Stimulated activated CD8-positive, alpha-beta memory T cell treated with anti-CD3 and anti-CD28 coated beads, Interleukin-7, amount 100 ng/mL, for 4 hours (primary cell): ENCODE measurements at regions not wholly inside any gene's neighbourhood (a gene's known extent, or its start where the extent isn't known, plus 50 kb on each side); places are given as distances from the start of the nearest gene placed in this dataset.

Source experiments
- DNase-seq, 2 donors: peaks; one replicate each; pipeline ENCODE4 v3.0.0-alpha.2; 2020; ENCODE audit warnings: low read depth in 2 of 2

DNA sequence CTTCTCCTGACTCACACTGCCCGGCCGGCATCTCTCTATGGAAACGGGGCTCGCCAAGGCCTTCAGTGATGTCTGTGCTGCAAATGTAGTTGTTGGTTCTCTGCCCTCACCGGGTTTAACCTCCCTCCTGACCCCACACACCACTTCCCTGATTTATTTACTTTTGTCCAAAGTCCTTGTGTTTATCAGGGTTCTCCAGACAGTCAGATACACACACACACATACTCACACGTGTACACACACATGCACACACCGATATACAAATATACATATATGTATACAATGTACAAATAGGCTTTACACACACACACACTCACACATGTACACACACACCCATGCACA is 647.0 kb downstream of the BRD1 start:
- no peak for DNase-seq

DNA sequence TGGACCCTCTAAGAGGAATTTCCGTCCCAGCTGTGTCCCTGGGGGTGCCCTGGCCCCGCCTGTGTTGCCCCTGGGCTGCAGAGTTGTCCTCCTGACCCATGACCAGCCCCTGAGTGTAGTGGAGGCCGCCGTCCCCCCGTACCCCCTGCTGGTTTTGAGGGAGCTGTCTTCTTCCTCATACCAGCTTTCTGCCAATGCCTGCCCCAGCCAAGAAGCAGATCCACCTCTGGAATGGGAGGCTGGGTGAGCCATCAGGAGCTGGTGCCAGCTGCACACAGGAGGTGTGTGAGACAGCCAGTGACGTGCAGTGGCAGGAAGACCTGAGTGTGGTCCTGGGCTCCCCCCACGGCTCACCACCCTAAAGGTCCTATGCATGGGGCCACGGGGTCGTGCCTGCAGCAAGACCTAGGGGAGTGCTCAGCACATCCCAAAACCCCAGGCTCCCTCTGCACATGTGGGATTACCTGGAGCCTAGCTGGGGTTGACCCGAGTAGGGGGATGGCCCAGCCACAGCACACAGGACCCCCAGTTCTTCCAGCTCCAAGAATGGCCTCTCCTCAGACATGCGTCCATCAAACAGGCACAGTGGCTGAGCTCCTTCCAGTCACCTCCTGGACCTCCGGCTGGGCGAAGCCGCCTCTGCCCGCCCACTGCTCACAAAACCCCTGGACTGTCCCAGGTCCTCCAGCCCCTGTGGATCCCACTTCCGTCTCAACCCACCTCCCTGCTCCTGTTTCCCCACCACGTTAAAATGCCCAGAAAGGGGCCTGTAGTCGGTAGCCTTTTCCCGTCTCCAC is 647.6 kb downstream of the BRD1 start:
- DNase-seq, result no peak

DNA sequence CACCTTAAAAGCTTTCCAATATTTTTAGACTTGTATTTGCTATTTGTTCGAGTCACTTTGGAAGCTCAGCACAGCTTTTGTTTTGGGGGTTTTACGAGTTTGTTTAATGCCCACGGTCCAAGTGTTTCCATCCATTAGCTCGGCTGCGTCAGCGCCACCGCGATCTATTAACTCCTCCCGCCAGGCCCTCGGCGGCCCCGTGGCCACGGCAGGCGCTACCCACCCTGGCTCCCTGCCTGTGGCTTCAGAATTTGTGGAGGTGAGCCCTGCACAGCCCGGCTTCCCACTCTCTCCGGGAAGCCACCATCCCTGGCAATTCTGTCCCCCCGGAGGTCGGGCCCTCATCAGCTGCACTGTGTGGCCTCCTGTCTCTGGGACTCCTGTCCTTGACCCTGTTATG is 648.5 kb downstream of the BRD1 start:
- DNase-seq, result no peak

DNA sequence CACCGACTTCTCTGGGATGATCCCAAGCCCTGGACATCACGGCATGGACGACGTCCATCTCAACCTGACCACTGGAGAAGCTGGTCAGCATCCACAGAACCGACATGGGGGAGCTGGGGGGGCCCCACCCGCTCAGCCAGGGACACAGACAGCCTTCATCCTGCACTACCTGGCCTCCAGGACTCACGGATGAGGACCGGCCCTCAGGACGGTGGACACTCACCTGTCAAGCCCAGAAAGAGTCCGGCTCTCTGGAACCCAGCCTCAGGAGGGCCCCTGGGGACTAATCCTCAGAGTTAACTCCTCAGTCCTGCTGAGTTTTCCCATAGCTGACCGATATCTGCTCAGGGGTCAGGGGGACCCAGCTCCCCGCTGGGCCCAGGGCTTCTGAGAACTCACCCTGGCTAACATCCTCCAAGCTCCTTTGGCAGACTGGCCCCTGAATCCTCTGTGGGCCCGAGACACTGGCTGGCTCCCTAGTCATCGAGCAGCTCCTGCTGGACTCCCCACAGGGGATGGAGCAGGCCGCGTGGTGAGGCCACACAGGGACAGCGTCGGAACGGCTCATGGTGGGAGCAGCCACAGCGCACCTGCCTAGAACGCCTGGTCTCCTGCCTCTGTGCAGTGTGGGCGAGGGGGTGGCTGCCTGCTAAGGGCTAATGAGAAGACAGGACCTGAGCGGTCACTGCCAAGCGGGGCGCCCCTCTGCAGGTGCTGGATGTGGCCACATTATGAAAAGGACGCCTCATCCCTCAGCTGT is 649.2 kb downstream of the BRD1 start:
- no peak for DNase-seq

DNA sequence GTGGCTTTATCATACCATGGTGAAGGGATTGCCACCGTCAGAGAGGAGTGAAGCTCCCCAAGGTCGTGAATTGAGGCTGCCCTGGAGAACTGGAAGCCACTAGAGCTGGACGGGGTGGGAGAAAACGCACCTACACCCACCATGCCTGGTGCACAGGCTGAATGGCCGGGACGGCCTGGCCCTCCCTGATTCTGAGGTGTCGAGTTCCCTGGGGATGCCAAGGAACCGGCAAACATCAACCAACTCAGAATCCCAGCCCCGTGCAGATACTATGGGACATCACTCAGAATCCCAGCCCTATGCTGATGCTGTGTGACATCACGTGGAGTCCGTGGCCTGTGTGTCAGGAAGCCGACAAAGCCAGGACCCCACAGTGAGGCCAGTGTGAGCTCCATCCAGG is 650.0 kb downstream of the BRD1 start:
- no peak for DNase-seq

DNA sequence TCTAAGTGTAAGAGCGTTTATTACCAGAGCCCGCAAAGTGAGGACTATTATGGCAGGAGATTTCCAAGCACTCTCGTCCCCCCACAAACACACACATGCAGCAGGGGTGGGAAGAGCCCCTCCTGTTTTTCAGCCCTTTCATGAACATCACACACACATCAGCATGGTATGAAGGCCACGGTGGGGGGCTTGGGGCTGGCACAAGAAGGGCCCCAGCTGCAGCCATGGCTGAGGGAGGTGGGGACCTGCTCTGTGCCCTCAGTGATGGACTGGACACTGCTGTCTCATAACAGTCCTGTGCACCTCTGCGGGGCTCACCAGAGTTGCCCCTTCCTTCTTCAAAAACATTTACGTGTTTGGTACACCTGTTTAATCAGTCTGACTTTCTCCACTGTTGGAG is 650.7 kb downstream of the BRD1 start:
- DNase-seq, result no peak

DNA sequence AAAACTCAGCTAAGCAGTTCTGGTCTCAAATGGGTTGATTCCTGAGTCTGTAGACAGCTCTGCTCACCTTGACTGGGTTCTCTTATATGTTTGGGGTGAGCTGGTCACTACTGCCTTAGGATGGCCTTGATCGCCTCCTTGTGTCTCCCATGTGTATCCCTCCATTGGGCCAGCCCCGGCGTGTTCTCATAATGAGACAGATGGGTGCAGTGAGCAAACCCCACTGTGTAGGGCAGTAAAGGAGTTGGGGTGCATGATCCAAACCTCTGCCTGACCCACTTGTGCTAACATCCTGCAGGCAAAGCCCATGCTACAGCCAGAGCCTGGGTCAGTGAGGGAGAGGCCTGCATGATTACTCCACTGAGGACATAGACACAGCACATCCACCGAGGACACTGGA is 657.6 kb downstream of the BRD1 start:
- DNase-seq, result no peak

DNA sequence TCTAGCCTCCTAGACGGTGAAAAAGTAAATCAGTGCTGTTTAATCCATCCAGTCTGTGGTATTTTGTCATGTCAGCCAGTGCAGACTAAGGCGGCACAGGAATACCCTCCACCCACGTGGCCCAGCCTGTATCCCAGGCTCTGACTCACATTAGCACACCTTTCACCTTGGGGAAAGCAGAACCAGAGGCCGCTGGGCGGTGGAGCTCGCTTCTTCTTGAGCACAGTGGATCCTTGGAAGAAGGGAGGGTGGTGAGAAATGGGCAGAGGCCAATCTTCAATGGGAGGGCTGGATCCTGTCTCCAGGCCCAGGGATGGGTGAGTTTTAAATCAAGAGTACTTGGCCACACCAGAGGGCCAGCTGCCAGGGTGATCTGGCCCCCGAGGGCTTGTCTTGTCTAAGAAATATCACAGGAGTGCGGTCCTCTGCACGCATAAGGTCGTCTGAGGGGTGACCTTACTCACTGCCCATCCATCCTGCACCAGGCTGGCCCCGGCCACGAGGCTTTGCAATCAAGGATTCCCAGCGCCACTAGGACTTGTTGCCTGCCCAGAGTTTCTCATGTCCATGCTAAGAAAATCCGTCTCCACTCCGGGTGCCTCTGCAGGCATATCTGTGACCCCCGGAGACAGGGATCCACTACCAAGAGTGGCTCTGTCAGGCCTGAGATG is 658.5 kb downstream of the BRD1 start:
- DNase-seq, result no peak

DNA sequence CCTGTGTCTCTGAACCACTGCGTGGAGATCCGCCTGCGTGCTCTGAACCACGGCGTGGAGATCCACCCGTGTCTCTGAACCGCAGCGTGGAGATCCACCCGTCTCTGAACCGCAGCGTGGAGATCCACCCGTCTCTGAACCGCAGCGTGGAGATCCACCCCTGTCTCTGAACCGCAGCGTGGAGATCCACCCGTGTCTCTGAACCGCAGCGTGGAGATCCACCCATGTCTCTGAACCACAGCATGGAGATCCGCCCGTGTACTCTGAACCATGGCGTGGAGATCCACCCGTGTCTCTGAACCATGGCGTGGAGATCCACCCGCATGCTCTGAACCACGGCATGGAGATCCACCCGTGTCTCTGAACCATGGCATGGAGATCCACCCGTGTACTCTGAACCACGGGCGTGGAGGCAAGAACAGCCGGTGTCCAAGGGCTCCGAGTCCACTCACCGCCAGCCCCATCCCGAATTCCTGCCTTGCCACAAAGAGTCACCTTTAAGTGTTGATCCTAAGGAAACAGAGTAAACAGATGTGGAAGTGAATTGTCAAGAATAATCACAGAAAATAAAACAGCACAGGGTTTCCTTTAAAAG is 659.4 kb downstream of the BRD1 start:
- DNase-seq, result no peak

DNA sequence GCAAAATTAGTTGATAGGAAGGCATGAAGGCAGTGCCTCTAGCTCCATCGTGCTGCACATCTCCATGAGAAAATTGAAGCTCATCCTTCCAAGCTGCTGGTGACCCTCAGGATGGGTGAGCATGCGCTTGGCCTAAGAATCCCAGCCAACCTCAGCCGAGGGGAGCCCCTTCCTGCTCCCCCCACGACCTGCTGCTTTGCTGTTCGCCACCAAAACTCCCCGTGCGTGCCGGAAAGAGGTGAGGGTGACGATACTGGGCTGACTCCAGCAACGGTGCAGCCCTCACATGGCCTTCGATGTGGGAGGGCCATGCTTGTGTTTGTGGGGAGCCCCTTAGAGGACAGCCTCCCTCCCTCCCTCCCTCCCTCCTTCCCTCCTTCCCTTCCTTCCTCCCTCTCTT is 660.9 kb downstream of the BRD1 start:
- DNase-seq, result no peak

DNA sequence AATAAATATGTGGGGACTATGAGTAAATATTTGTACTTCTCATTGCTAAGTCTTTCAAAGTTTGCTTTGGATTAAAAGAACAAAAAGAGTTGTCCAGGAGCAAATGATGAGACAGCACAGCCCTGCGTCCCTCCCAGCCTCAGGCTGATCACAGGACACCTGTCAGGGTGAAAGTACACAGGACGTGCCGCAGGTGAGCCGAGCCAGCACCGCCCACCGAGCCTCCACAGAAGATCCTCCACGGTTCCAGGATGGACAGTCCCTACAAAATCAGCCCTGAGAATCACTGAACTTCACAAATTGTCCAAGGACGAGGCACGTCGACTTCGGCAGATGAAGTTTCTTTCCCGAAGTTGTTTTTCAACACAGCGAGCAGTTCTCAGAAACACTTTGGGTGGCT is 661.5 kb downstream of the BRD1 start:
- DNase-seq, result no peak

DNA sequence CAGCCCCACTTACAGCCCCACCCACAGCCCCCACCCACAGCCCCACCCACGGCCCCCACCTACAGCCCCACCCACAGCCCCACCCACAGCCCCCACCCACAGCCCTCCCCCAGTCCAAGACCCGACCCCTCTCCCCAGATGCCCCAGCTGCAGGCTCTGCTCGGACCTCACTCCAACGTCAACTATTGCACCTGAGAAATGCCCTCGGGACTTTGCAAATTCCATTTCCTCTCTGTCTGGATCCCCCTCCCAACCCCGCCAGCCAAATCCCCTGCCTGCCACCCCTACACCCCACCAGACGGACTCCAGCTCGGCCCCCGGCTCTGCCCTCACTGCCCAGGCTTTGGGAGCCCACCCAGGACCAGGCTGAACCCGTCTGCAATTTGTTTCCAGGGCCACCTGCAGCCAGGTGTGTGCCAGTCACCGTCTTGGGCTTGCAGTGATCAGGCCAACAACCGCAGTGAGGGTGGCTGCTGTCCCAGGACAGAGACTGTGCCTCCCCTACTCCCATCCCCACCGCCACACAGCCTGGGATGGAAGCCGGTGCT is 662.8 kb downstream of the BRD1 start:
- no peak for DNase-seq

DNA sequence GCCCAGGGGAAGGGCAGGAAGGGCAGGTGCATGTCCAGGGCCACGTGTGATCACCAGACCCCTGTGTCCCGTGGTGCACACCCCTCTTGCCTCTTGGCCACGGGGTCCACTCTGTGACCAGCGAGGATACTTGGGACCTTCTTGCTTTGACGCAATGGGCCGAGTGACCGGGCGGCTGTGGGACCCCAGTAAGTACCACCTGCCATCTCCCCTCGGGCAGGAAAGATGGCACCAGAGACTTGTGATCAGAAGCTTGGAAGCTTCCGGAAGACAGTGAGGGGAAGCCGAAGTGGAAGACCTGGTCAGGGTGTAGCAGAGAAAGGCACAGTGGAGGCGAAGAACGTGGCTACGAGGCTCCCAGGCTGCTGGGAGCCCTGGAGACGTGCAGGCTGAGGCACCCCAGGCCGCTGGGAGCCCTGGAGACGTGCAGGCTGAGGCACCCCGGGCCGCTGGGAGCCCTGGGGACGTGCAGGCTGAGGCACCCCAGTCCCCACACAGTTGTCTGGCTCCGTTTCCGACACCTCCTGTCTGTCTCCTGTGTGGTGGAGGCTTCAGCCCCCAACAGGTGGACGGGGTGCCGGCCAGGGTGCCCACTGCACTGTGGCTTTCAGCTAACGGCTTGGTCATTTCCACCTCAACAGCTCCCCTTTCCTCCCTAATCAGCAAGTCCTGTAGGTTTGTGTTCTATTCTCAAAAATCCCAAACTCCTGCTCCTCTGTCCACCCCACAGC is 663.5 kb downstream of the BRD1 start:
- no peak for DNase-seq

DNA sequence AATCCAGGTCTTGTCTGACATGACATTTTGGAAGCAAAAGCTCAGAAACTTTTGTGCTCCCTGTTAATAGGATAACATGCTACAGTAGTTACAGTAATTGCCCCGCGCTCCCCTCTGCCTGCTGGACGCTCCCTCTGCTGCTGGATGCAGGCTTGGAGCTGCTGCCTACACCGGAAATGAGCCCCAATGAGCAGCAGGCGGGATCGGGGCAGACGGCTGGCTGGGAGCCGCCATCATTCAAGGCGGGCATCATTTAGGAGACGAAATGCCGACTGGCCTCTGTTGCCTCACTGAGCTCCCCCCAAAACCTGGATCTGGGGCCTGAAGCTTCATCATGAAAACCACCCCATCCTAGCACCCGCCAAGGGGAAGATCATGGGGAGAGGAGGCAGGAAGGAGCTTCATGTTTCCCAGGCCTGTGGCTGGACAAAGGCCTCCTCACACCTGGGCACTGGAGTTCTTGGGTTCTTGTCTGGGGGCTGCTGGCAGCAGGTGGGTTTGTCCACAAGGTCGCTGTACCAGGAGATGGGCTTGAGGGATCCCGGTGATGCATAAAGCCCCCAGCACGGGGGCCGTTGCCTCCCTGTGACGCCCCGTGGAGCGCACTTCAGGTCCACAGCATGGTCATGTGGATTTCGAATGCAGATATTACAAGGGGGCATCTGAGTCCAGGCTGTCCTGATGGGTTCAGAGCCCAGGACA is 664.3 kb downstream of the BRD1 start:
- no peak for DNase-seq

DNA sequence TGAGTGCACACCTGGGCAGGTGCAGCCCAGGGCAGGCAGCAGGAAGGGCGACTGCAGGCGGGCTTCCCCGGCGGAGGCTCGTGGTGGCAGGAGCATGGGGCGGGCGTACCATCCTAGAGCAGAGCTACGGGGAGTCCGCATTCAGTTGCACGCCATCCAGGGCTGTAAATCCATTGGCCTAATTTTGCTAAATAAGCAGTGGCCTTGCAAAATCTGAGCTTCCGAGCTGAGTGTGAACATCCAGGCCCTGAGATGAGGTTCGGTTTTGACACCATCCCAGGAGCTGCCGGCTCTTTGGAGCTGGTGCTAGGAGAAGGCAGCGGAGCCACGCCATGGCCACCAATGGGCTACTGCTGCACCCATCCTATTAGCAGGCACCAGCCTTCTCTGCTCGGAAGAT is 664.8 kb downstream of the BRD1 start:
- no peak for DNase-seq

DNA sequence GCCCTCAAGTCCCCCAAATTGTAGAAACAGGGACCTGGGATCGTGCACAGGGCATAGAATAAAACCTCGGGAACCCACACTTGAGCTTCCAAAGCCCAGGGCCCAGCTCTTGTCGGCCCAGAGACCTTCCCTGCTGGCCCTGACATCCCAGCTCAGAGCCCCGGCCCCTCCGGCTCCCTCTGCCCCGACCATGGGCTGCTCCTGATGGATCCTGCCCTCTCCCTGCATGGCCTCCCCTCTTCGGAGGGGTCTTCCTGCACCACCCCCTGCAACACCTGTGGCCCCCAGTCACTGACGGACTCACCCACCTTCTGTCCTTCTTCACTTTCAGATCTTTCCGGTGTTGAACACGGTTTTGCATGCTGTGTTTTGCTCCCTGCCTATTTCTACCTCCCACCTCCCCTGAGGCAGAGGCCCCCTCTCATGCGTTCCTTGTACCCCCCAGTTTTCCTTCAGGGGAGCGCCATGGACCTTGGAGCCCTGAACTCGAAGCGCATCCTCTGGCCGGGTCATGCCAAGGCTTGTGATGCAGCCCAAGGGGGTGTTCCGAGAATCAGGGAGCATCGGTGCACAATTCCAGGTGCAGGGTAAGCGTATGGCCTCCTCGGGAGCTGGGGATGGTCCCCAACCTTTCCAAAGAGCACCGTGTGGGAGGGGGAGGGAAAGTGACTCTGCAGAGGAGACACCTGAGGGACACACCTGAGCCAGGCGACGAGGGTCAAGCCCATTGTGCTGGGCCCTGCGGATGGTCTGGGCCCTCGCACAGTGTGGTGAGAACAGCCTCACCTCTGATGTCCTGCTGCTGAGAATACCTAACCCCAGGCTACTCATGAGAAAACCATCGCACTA is 666.4 kb downstream of the BRD1 start:
- DNase-seq, result no peak

DNA sequence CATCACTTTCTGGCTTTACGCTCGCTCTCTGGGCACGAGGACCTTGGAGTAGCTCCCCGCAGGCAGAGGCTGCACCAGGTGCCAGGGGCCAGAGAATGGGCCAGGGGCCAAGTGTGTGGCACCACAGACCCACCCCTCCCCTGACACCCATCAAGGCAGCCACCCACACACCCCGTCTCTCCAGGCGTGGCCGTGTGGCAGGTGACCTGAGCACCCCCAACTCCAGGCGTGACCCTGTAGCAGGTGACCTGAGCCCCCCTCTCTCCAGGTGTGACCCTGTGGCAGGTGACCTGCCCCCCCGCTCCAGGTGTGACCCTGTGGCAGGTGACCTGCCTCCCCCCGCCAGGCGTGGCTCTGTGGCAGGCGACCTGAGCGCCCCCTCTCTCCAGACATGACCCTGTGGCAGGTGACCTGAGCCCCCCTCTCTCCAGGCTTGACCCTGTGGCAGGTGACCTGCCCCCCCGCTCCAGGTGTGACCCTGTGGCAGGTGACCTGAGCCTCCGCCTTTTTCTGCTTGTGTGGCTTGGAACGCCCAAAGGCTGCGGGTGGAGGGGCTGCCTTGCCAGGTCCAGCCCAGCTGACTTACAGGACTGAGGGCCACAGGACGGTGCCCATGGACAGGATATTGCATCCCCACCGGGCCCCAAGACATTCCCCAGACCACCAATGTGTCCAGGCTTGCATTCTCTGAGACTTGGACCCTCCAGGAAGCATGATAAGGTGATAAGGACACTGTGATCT is 667.2 kb downstream of the BRD1 start:
- DNase-seq, result no peak

DNA sequence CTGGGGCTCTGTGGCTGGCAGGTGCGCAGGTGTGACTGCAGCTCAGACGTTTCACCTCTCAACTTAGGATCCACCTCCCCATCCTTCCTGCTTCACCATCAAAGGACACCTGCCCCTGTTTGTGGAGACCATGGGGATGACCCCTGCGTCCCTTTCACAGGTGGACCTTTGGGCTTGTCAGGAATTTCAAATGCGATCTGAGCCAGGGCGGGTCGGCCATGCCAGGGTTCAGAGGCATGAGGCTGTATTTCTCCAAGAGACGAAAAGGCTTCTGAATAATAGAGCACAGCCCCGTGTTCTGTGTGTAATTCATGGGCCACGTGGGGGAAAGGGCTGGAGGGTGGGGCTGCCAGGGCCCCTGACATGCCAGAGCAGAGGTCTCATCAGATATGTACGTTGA is 668.0 kb downstream of the BRD1 start:
- no peak for DNase-seq
